IMR-90 (cell line): ENCODE measurements at regions not wholly inside any gene's neighbourhood (a gene's known extent, or its start where the extent isn't known, plus 50 kb on each side); places are given as distances from the start of the nearest gene placed in this dataset.

ENCODE experiments used
- ATAC-seq: fragments of 200-7000 bp; cut with Tn5 transposase; 2 replicates; pipeline ENCODE4 v1.9.1; 2020; ENCODE audit warnings: low read depth, mild to moderate bottlenecking, moderate library complexity
- BruUV-seq: library from RNA; stranded (reverse); fragments of 400-500 nt; replicated peaks from 2 replicates; lab custom pipeline; 2021; lab: Mats Ljungman, UMichigan
- CTCF ChIA-PET: fragments of 300-600 bp; formaldehyde crosslinking; extraction: SDS; loops from one replicate; lab custom pipeline; 2021; ENCODE audit warnings: antibody characterized with exemption; lab: Yijun Ruan, JAX
- POLR2A ChIA-PET: fragments of 300-600 bp; sonication (Branson Sonifier 250); formaldehyde crosslinking; loops from one replicate; lab custom pipeline; 2022; ENCODE audit warnings: antibody characterized with exemption; ENCODE audit not compliant: unreplicated experiment; lab: Charles Lee
- DNase-seq: peaks from one replicate; pipeline ENCODE4 v3.0.0; 2013
- H2AFZ ChIP-seq: replicated peaks from 2 replicates; pipeline ENCODE3; 2013; ENCODE audit warnings: low read length, mild to moderate bottlenecking; ENCODE audit not compliant: poor library complexity
- H2AK5ac ChIP-seq: 2 replicates; pipeline ENCODE4 v1.6.1; 2013; ENCODE audit warnings: low read depth, low read length, inconsistent platforms
- H2AK9ac ChIP-seq: replicated peaks from 2 replicates; pipeline ENCODE3; 2013; ENCODE audit warnings: mild to moderate bottlenecking, low read depth, low read length, moderate library complexity; ENCODE audit not compliant: poor library complexity
- H2BK120ac ChIP-seq: 2 replicates; pipeline ENCODE4 v1.6.1; 2013; ENCODE audit warnings: low read depth, low read length, inconsistent platforms
- H2BK15ac ChIP-seq: 3 replicates; pipeline ENCODE4 v1.6.1; 2013; ENCODE audit warnings: low read depth, low read length, inconsistent platforms
- H2BK20ac ChIP-seq: 2 replicates; pipeline ENCODE4 v1.6.1; 2013; ENCODE audit warnings: low read depth, mild to moderate bottlenecking, inconsistent platforms, low read length, moderate library complexity
- H2BK5ac ChIP-seq: 2 replicates; pipeline ENCODE4 v1.6.1; 2013; ENCODE audit warnings: mild to moderate bottlenecking, low read depth, low read length, inconsistent platforms; ENCODE audit not compliant: poor library complexity, severe bottlenecking
- H3K14ac ChIP-seq: replicated peaks from 2 replicates; pipeline ENCODE4 v1.6.1; 2013; ENCODE audit warnings: low read depth, low read length, inconsistent platforms
- H3K18ac ChIP-seq: 2 replicates; pipeline ENCODE4 v1.6.1; 2013; ENCODE audit warnings: low read depth, low read length, control low read depth
- H3K23ac ChIP-seq: 2 replicates; pipeline ENCODE4 v1.6.1; 2013; ENCODE audit warnings: low read depth, low read length, inconsistent platforms
- H3K27ac ChIP-seq: 2 replicates; pipeline ENCODE4 v1.5.1; 2013; ENCODE audit warnings: mild to moderate bottlenecking, control low read depth, low read length; ENCODE audit not compliant: insufficient read depth
- H3K27me3 ChIP-seq: 2 replicates; pipeline ENCODE4 v1.6.1; 2013; ENCODE audit warnings: low read length; ENCODE audit not compliant: control insufficient read depth, insufficient read depth
- H3K36me3 ChIP-seq: 2 replicates; pipeline ENCODE4 v1.6.1; 2013; ENCODE audit warnings: low read length, mixed read lengths; ENCODE audit not compliant: control insufficient read depth, insufficient read depth
- H3K4ac ChIP-seq: 2 replicates; pipeline ENCODE4 v1.6.1; 2013; ENCODE audit warnings: low read depth, low read length, inconsistent platforms
- H3K4me1 ChIP-seq: 2 replicates; pipeline ENCODE4 v1.6.1; 2013; ENCODE audit warnings: low read length, mixed read lengths; ENCODE audit not compliant: control insufficient read depth, insufficient read depth
- H3K4me2 ChIP-seq: 2 replicates; pipeline ENCODE4 v1.6.1; 2013; ENCODE audit warnings: low read depth, mild to moderate bottlenecking, control low read depth, low read length, moderate library complexity
- H3K4me3 ChIP-seq: 2 replicates; pipeline ENCODE4 v1.5.1; 2013; ENCODE audit warnings: low read depth, mild to moderate bottlenecking, control low read depth, low read length, moderate library complexity; ENCODE audit not compliant: insufficient read depth
- H3K56ac ChIP-seq: 2 replicates; pipeline ENCODE4 v1.6.1; 2013; ENCODE audit warnings: low read length, inconsistent platforms; ENCODE audit not compliant: insufficient read depth; ENCODE audit errors: extremely low read depth
- H3K79me1 ChIP-seq, 2 experiments: 2 replicates each; pipeline ENCODE4 v1.6.1; 2013; ENCODE audit warnings: low read length in 2 of 2, inconsistent platforms in 1 of 2, low read depth in 1 of 2
- H3K9ac ChIP-seq: 2 replicates; pipeline ENCODE4 v1.6.1; 2013; ENCODE audit warnings: low read depth, low read length, control low read depth
- H3K9me1 ChIP-seq: 2 replicates; pipeline ENCODE4 v1.6.1; 2013; ENCODE audit warnings: low read length, inconsistent platforms; ENCODE audit not compliant: insufficient read depth
- H3K9me3 ChIP-seq: 2 replicates; pipeline ENCODE4 v1.6.1; 2013; ENCODE audit warnings: low read length; ENCODE audit not compliant: control insufficient read depth, insufficient read depth
- H4K20me1 ChIP-seq: 2 replicates; pipeline ENCODE4 v1.6.1; 2013; ENCODE audit warnings: low read length, inconsistent platforms; ENCODE audit not compliant: insufficient read depth
- H4K5ac ChIP-seq: 2 replicates; pipeline ENCODE4 v1.6.1; 2013; ENCODE audit warnings: mild to moderate bottlenecking, low read depth, low read length, control low read depth
- H4K8ac ChIP-seq, 2 experiments: 2 replicates each; pipeline ENCODE4 v1.6.1; 2013; ENCODE audit warnings: low read depth in 2 of 2, low read length in 2 of 2, control low read depth in 1 of 2, inconsistent platforms in 1 of 2
- H4K91ac ChIP-seq: 2 replicates; pipeline ENCODE4 v1.6.1; 2013; ENCODE audit warnings: low read depth, low read length, inconsistent platforms; ENCODE audit not compliant: insufficient read depth
- BHLHE40 ChIP-seq: fragments of 150-350 bp; IDR thresholded peaks from 2 replicates; pipeline ENCODE4 v1.6.1; 2016; ENCODE audit warnings: mild to moderate bottlenecking, low read depth, low read length
- CEBPB ChIP-seq: IDR thresholded peaks from 2 replicates; pipeline ENCODE4 v1.6.1; 2012; ENCODE audit warnings: low read depth, low read length, improper control_type of control experiment
- CHD1 ChIP-seq: IDR thresholded peaks from 2 replicates; pipeline ENCODE4 v1.6.1; 2012; ENCODE audit warnings: low read depth, low read length, improper control_type of control experiment
- FOS ChIP-seq: fragments of 150-350 bp; IDR thresholded peaks from 2 replicates; pipeline ENCODE4 v1.6.1; 2016; ENCODE audit warnings: low read depth, low read length
- RAD21 ChIP-seq: IDR thresholded peaks from 2 replicates; pipeline ENCODE4 v1.6.1; 2012; ENCODE audit warnings: low read length, improper control_type of control experiment
- RFX5 ChIP-seq: IDR thresholded peaks from 2 replicates; pipeline ENCODE4 v1.8.0; 2012; ENCODE audit warnings: low read depth, mild to moderate bottlenecking, low read length, moderate library complexity
- SMC3 ChIP-seq: fragments of 150-350 bp; IDR thresholded peaks from 2 replicates; pipeline ENCODE4 v1.6.1; 2016; ENCODE audit warnings: low read depth, mild to moderate bottlenecking, antibody characterized with exemption, low read length, moderate library complexity
- WGBS, 2 experiments: methylation state at CpG; one replicate each; pipeline versions ENCODE4 v1.1.5 to v1.1.7; 2013; ENCODE audit warnings: missing lambda C conversion rate in 2 of 2; ENCODE audit not compliant: insufficient read length in 1 of 2; ENCODE audit errors: extremely low coverage in 2 of 2; 5-methylcytosine and 5-hydroxymethylcytosine counted together
- dilution Hi-C: fragments of 300-500 bp; cut with HindIII; formaldehyde crosslinking; loops from one replicate; pipeline ENCODE4 v1.14.3; 2018; ENCODE audit warnings: low sequenced_read_pairs; ENCODE audit not compliant: unreplicated experiment
- in situ Hi-C: fragments of 300-500 bp; cut with MboI; formaldehyde crosslinking; loops from 3 replicates; pipeline ENCODE4 v1.14.3; 2019; ENCODE audit warnings: low sequenced_read_pairs, inconsistent platforms, mixed read lengths
- intact Hi-C: fragments of 100-400 bp; cut with micrococcal nuclease; formaldehyde crosslinking; loops from 2 replicates; pipeline ENCODE4 v1.10.0; 2022
- TF ChIP-seq, protein P1 (sequence below): conservative IDR thresholded peaks from 2 replicates; pipeline ENCODE4 v1.5.1; 2012; ENCODE audit warnings: mild to moderate bottlenecking, low read depth, low read length, improper control_type of control experiment

DNA sequence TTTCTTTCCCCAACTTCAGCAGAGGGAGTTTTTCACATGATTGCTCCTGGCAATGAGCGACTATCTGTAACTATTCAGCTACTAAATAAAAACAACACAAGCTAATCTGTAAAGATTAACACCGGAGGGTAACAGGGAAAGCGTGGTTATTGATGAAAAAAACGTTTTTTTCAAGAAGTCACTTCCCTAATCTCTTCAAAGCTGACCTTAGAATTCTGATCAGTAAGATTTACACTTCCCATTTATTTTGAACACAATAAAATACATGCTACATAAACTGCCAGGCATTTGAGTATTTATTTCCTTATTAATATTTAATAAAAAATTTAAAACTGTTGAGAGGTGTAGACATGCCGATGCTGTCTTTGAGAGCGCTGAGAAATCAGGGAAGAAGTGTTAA, 207.4 kb upstream of the HDAC4 start:
- CTCF ChIA-PET, result no interaction called here
- no CpG with 5 or more reads among the region's 6 CpGs for WGBS, 2 experiments
- no peak overlapping the region for H4K91ac ChIP-seq
- H3K36me3 ChIP-seq, result no peaks in the 10 kb centered on the region
- no peak overlapping the region for H3K14ac ChIP-seq
- no peak overlapping the region for H2BK15ac ChIP-seq
- peaks cover 30% of the 10 kb centered on the region; the same call in 1 of the 2 replicates for H3K9me3 ChIP-seq
- H3K56ac ChIP-seq, result no peak overlapping the region
- H3K18ac ChIP-seq, result no peak overlapping the region
- H3K27me3 ChIP-seq, result no peaks in the 10 kb centered on the region
- H3K79me1 ChIP-seq, result no peaks in the 10 kb centered on the region
- H3K27ac ChIP-seq, result no peak overlapping the region
- H3K23ac ChIP-seq, result no peak overlapping the region
- no peak overlapping the region for H4K8ac ChIP-seq
- POLR2A ChIA-PET, result no interaction called here
- no peaks in the 10 kb centered on the region for H3K9me1 ChIP-seq
- dilution Hi-C loops (no loop called here), intact Hi-C loops (no loop called here), in situ Hi-C loops (no loop called here)
- H3K9ac ChIP-seq, result no peak overlapping the region
- H2AK5ac ChIP-seq, result no peak overlapping the region
- no peaks in the 10 kb centered on the region for H4K20me1 ChIP-seq
- no peaks in the 10 kb centered on the region for H3K4me1 ChIP-seq
- TF ChIP-seq RAD21 (no peak), CHD1 (no peak), FOS (no peak), SMC3 (no peak), RFX5 (no peak), BHLHE40 (no peak), CEBPB (no peak)
- TF ChIP-seq, protein P1, sequence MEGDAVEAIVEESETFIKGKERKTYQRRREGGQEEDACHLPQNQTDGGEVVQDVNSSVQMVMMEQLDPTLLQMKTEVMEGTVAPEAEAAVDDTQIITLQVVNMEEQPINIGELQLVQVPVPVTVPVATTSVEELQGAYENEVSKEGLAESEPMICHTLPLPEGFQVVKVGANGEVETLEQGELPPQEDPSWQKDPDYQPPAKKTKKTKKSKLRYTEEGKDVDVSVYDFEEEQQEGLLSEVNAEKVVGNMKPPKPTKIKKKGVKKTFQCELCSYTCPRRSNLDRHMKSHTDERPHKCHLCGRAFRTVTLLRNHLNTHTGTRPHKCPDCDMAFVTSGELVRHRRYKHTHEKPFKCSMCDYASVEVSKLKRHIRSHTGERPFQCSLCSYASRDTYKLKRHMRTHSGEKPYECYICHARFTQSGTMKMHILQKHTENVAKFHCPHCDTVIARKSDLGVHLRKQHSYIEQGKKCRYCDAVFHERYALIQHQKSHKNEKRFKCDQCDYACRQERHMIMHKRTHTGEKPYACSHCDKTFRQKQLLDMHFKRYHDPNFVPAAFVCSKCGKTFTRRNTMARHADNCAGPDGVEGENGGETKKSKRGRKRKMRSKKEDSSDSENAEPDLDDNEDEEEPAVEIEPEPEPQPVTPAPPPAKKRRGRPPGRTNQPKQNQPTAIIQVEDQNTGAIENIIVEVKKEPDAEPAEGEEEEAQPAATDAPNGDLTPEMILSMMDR, result no peak
- no TSS peak for BruUV-seq
- H3K4me2 ChIP-seq, result no peak overlapping the region
- no peak overlapping the region for H4K5ac ChIP-seq
- no peak overlapping the region for H2BK5ac ChIP-seq
- H2BK20ac ChIP-seq, result no peak overlapping the region
- DNase-seq (no peak), ATAC-seq (no peak)
- H2BK120ac ChIP-seq, result no peak overlapping the region
- H3K4me3 ChIP-seq, result no peak overlapping the region
- H2AK9ac ChIP-seq, result no peak overlapping the region
- H2AFZ ChIP-seq, result no peak overlapping the region
- no peak overlapping the region for H3K4ac ChIP-seq
